ENCODE measurements at regions not wholly inside any gene's neighbourhood (a gene's known extent, or its start where the extent isn't known, plus 50 kb on each side); places are given as distances from the start of the nearest gene placed in this dataset.

DNA sequence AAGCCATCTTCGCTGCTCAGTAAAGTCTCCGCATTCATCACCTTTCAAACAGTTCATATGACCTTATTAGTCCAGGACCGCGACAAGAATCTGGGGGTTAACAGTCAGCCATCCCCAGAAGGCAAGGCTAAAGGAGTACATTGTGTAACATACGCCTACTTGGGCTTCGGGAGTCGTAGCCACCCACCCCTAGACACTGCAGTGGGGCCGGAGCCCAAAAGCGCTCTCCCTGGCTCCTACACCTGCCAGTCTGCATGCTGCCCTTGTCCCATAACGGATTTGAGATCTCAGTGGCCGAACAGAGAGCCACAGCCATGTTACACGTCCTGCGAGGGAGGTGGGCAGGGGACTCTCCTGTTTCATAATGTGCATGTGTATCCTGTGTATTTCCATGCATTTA lies 1405.5 kb downstream of the GRIK2 start:
- no peak overlapping the region for H3K14ac ChIP-seq (ENCODE audit: low read length in 2 of 2)
- H3K9ac ChIP-seq (ENCODE audit: low read length) = no peak overlapping the region
- no peaks in the 10 kb centered on the region for H3K79me1 ChIP-seq (replicated peaks; ENCODE audit: low read length, poor library complexity, severe bottlenecking)
- H3K18ac ChIP-seq (ENCODE audit: low read depth in 1 of 2, low read length in 2 of 2) = no peak overlapping the region
- H2AK5ac ChIP-seq (ENCODE audit: low read length, severe bottlenecking) = no peak overlapping the region
- H3K4me2 ChIP-seq (ENCODE audit: low read length, poor library complexity, severe bottlenecking) = no peak overlapping the region
- H3K4me1 ChIP-seq (ENCODE audit: control insufficient read depth, insufficient read depth, low read depth, low read length) = no peaks in the 10 kb centered on the region
- no peaks in the 10 kb centered on the region for H3K27me3 ChIP-seq (ENCODE audit: control insufficient read depth in 1 of 2, insufficient read depth in 1 of 2, low read length in 2 of 2)
- no peaks in the 10 kb centered on the region for H3K36me3 ChIP-seq (ENCODE audit: control insufficient read depth in 1 of 2, insufficient read depth in 2 of 2, low read depth in 1 of 2, low read length in 2 of 2)
- no peak overlapping the region for H4K91ac ChIP-seq (ENCODE audit: low read length)
- H3K27ac ChIP-seq (ENCODE audit: low read length, poor library complexity, severe bottlenecking) = no peak overlapping the region
- H2BK5ac ChIP-seq (ENCODE audit: low read depth, low read length, poor library complexity, severe bottlenecking) = no peak overlapping the region
- no peak overlapping the region for H2BK12ac ChIP-seq (ENCODE audit: low read length in 2 of 2)
- peak overlapping the region; percentile 42 for H4K8ac ChIP-seq (ENCODE audit: low read length)
- WGBS = 75% methylated on average over 13 of the region's 13 CpGs
- H3K4me3 ChIP-seq (ENCODE audit: insufficient read depth in 1 of 2, low read depth in 1 of 2, low read length in 2 of 2) = no peak overlapping the region
- H2AFZ ChIP-seq (ENCODE audit: low read depth, low read length) = peak overlapping the region; percentile 76
- no peak overlapping the region for H2BK15ac ChIP-seq (ENCODE audit: low read depth, poor library complexity, severe bottlenecking)
- no peak overlapping the region for H3K23ac ChIP-seq (ENCODE audit: low read length in 2 of 2)
- H3K4ac ChIP-seq (ENCODE audit: low read depth in 1 of 2, low read length in 2 of 2) = no peak overlapping the region
- H3K9me3 ChIP-seq (ENCODE audit: control insufficient read depth, low read length) = no peaks in the 10 kb centered on the region
- H2BK120ac ChIP-seq (ENCODE audit: low read depth, low read length) = no peak overlapping the region
- DNase-seq = no peak

DNA sequence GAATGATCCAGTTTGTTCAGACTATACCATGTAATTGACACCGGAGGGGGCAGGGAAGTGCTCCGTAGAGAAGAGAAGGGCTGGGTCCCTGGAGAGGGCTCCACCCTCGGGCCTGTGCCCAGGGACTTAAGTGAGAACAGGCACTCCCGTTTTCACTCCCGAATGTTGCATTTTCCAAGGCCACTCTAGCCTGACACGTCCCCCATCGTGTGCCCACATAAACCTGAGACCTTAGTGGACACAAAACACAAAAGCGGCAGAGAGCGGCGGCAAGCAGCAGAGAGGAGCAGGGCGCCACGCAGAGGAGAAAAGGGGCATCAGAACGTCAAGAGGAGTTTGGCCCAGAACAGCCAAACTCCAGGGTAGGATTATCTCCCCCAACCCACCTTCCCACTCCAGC lies 1405.1 kb downstream of the GRIK2 start:
- Histone ChIP-seq H3K79me1 (replicated peaks; ENCODE audit: low read length, poor library complexity, severe bottlenecking) (no peaks in the 10 kb centered on the region), H3K14ac (ENCODE audit: low read length in 2 of 2) (no peak overlapping the region), H3K4me3 (ENCODE audit: insufficient read depth in 1 of 2, low read depth in 1 of 2, low read length in 2 of 2) (no peak overlapping the region), H3K4ac (ENCODE audit: low read depth in 1 of 2, low read length in 2 of 2) (no peak overlapping the region), H3K4me1 (ENCODE audit: control insufficient read depth, insufficient read depth, low read depth, low read length) (no peaks in the 10 kb centered on the region), H3K4me2 (ENCODE audit: low read length, poor library complexity, severe bottlenecking) (peak overlapping the region; percentile 54), H3K36me3 (ENCODE audit: control insufficient read depth in 1 of 2, insufficient read depth in 2 of 2, low read depth in 1 of 2, low read length in 2 of 2) (no peaks in the 10 kb centered on the region), H3K18ac (ENCODE audit: low read depth in 1 of 2, low read length in 2 of 2) (no peak overlapping the region), H3K9me3 (ENCODE audit: control insufficient read depth, low read length) (no peaks in the 10 kb centered on the region), H2BK5ac (ENCODE audit: low read depth, low read length, poor library complexity, severe bottlenecking) (no peak overlapping the region), H3K27me3 (ENCODE audit: control insufficient read depth in 1 of 2, insufficient read depth in 1 of 2, low read length in 2 of 2) (no peaks in the 10 kb centered on the region), H2BK15ac (ENCODE audit: low read depth, poor library complexity, severe bottlenecking) (no peak overlapping the region), H3K9ac (ENCODE audit: low read length) (no peak overlapping the region), H4K91ac (ENCODE audit: low read length) (no peak overlapping the region), H2BK120ac (ENCODE audit: low read depth, low read length) (no peak overlapping the region), H3K27ac (ENCODE audit: low read length, poor library complexity, severe bottlenecking) (no peak overlapping the region), H2AK5ac (ENCODE audit: low read length, severe bottlenecking) (no peak overlapping the region), H2AFZ (ENCODE audit: low read depth, low read length) (peak overlapping the region; percentile 76), H3K23ac (ENCODE audit: low read length in 2 of 2) (no peak overlapping the region), H4K8ac (ENCODE audit: low read length) (peak overlapping the region; percentile 42), H2BK12ac (ENCODE audit: low read length in 2 of 2) (no peak overlapping the region)
- 8% methylated on average over 13 of the region's 13 CpGs for WGBS
- DNase-seq = peak; percentile 5

- Histone ChIP-seq H3K27me3 (ENCODE audit: control insufficient read depth in 1 of 2, insufficient read depth in 1 of 2, low read length in 2 of 2) (no peaks in the 10 kb centered on the region), H3K4ac (ENCODE audit: low read depth in 1 of 2, low read length in 2 of 2) (no peak overlapping the region), H3K18ac (ENCODE audit: low read depth in 1 of 2, low read length in 2 of 2) (no peak overlapping the region), H3K4me1 (ENCODE audit: control insufficient read depth, insufficient read depth, low read depth, low read length) (no peaks in the 10 kb centered on the region), H3K27ac (ENCODE audit: low read length, poor library complexity, severe bottlenecking) (no peak overlapping the region), H3K9me3 (ENCODE audit: control insufficient read depth, low read length) (no peaks in the 10 kb centered on the region), H2BK120ac (ENCODE audit: low read depth, low read length) (no peak overlapping the region), H3K79me1 (replicated peaks; ENCODE audit: low read length, poor library complexity, severe bottlenecking) (no peaks in the 10 kb centered on the region), H2BK5ac (ENCODE audit: low read depth, low read length, poor library complexity, severe bottlenecking) (no peak overlapping the region), H4K91ac (ENCODE audit: low read length) (no peak overlapping the region), H4K8ac (ENCODE audit: low read length) (no peak overlapping the region), H3K14ac (ENCODE audit: low read length in 2 of 2) (no peak overlapping the region), H3K9ac (ENCODE audit: low read length) (no peak overlapping the region), H2AK5ac (ENCODE audit: low read length, severe bottlenecking) (no peak overlapping the region), H2BK12ac (ENCODE audit: low read length in 2 of 2) (no peak overlapping the region), H3K4me2 (ENCODE audit: low read length, poor library complexity, severe bottlenecking) (no peak overlapping the region), H2BK15ac (ENCODE audit: low read depth, poor library complexity, severe bottlenecking) (no peak overlapping the region), H3K36me3 (ENCODE audit: control insufficient read depth in 1 of 2, insufficient read depth in 2 of 2, low read depth in 1 of 2, low read length in 2 of 2) (no peaks in the 10 kb centered on the region), H3K23ac (ENCODE audit: low read length in 2 of 2) (no peak overlapping the region), H2AFZ (ENCODE audit: low read depth, low read length) (no peak overlapping the region), H3K4me3 (ENCODE audit: insufficient read depth in 1 of 2, low read depth in 1 of 2, low read length in 2 of 2) (no peak overlapping the region)
- no CpG with 5 or more reads among the region's 1 CpG for WGBS
- DNase-seq = no peak
Measured at GRCh38 chr6:102793752-102794151, 1400.2 kb downstream of the GRIK2 start.

DNA sequence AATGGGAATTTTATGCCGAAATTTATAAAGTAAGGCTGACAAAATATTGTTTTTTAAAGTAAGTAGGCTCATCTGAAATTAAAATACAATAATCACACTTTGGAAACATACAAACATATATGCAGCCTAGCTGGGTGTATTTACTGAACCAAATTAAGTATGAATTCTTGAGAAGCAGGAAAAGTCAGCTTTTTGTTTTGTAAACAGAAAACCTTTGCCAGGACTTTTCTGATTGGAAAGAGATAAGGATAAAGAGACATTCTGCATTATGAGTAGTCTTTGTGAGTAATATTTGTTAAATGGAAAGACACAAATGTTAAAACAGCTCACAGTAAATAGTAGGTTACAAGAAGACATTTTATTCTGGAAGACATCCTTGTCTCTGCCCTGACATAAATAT lies 1380.8 kb downstream of the GRIK2 start:
- Histone ChIP-seq H3K9me3 (ENCODE audit: control insufficient read depth, low read length) (peaks cover 13% of the 10 kb centered on the region), H3K4me3 (ENCODE audit: insufficient read depth in 1 of 2, low read depth in 1 of 2, low read length in 2 of 2) (no peak overlapping the region), H2BK15ac (ENCODE audit: low read depth, poor library complexity, severe bottlenecking) (no peak overlapping the region), H2BK5ac (ENCODE audit: low read depth, low read length, poor library complexity, severe bottlenecking) (no peak overlapping the region), H3K4ac (ENCODE audit: low read depth in 1 of 2, low read length in 2 of 2) (no peak overlapping the region), H3K27me3 (ENCODE audit: control insufficient read depth in 1 of 2, insufficient read depth in 1 of 2, low read length in 2 of 2) (no peaks in the 10 kb centered on the region), H3K18ac (ENCODE audit: low read depth in 1 of 2, low read length in 2 of 2) (no peak overlapping the region), H2AK5ac (ENCODE audit: low read length, severe bottlenecking) (no peak overlapping the region), H3K14ac (ENCODE audit: low read length in 2 of 2) (no peak overlapping the region), H3K36me3 (ENCODE audit: control insufficient read depth in 1 of 2, insufficient read depth in 2 of 2, low read depth in 1 of 2, low read length in 2 of 2) (no peaks in the 10 kb centered on the region), H3K23ac (ENCODE audit: low read length in 2 of 2) (no peak overlapping the region), H2AFZ (ENCODE audit: low read depth, low read length) (no peak overlapping the region), H3K27ac (ENCODE audit: low read length, poor library complexity, severe bottlenecking) (no peak overlapping the region), H2BK120ac (ENCODE audit: low read depth, low read length) (no peak overlapping the region), H4K91ac (ENCODE audit: low read length) (no peak overlapping the region), H3K4me2 (ENCODE audit: low read length, poor library complexity, severe bottlenecking) (no peak overlapping the region), H3K4me1 (ENCODE audit: control insufficient read depth, insufficient read depth, low read depth, low read length) (no peaks in the 10 kb centered on the region), H2BK12ac (ENCODE audit: low read length in 2 of 2) (no peak overlapping the region), H4K8ac (ENCODE audit: low read length) (no peak overlapping the region), H3K79me1 (replicated peaks; ENCODE audit: low read length, poor library complexity, severe bottlenecking) (no peaks in the 10 kb centered on the region), H3K9ac (ENCODE audit: low read length) (no peak overlapping the region)
- DNase-seq = no peak
- no CpG with 5 or more reads among the region's 1 CpG for WGBS

Measured in mesenchymal stem cell (in vitro differentiated cells and primary cell).